NCI-H345 treated with DMSO at 0.1 percent for 48 hours (cell line): ENCODE measurements at regions not wholly inside any gene's neighbourhood (a gene's known extent, or its start where the extent isn't known, plus 50 kb on each side); places are given as distances from the start of the nearest gene placed in this dataset.

Source experiments
- DNase-seq: peaks from one replicate; lab custom pipeline; 2025; ENCODE audit not compliant: unreplicated experiment; lab: John Stamatoyannopoulos, UW

DNA sequence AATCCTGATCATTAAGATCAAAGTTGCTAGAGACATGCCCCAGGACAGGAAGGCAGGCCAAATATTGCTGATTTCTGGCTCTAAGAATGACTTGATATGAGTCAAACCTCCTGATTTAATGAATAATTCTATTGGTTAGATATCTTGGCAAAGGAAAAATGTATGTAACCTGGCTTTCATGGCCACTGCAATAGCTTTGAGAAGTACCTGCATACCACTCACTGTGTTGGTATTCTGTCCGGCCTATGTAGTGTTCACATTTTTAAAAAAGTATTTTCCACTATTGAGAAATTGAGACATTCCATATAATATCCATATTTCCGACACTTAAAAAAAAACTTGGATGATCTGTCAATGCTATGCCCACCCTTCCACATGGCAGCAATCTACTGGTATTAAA is 283.1 kb upstream of the SOX5 start:
- no peak for DNase-seq

DNA sequence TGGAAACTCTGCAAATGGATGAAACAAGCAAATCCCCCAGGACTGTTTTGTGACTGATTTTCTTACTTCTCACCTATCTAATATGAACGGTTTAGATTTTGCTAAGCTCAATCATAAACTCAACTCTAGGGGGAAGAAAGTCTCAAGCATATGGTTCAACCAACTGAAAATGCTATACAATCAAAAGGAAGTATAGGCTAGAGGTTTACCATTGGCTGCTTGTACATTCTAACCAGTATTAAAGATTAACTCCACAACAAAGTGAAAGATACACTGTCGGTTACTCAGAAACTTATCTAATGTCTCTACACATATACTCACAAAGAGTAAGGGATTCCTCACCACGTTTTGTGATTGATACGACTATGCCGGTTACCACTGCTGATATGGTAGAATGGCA is 281.8 kb upstream of the SOX5 start:
- no peak for DNase-seq

- DNase-seq, result no peak
Observed at GRCh38 chr12:24230061-24230701, 280.7 kb upstream of the SOX5 start.

- no peak for DNase-seq
Observed at GRCh38 chr12:24229031-24229700, 279.7 kb upstream of the SOX5 start.

GRCh38 chr12:24228371-24228770 is 278.9 kb upstream of the SOX5 start:
- no peak for DNase-seq

DNA sequence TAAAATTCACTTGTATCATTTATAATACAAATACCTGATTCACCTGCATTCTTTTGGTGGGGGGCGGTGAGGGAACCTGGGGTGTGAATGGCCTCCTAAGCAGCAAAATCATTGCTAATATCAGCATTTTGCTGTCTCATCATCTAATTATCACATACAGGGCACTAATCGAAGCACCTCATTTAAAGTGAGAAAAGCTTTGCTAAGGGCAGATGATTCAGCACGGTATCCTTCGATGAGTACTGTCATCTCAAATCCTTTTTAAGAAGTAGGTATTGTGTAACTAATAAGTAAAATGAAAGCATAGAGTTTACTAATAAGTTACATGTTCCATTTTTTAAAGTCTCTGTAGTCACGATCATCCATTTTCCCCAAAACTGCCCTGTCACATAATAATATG is 278.1 kb upstream of the SOX5 start:
- DNase-seq, result no peak

DNA sequence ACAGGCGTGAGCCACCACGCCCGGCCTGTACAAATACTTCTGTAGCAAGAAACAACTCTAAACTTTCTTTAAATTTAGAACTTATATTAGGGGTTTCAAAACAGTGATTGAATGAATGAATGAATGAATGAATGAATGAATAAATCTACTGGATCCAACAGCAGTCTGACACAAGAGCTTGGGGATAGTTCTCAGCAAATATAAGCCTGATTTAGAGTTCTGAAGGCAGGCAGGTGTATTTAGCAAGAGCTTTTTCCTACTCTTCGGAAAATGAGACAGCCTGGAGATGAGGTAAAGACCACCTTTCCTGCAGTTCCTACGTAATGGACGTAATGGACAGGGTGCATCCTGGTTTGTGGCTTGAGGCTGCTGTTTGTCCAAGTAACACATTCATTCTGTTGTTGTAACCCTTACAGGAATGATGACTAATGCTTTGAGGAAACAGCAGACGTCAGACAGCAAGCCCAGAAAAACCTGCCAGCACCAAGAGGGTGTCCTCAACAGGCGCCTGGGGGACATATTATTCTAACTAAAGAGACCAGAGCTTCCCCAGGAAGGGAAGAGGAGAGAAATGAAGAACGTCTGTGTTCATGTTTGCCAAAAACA is 277.4 kb upstream of the SOX5 start:
- no peak for DNase-seq

DNA sequence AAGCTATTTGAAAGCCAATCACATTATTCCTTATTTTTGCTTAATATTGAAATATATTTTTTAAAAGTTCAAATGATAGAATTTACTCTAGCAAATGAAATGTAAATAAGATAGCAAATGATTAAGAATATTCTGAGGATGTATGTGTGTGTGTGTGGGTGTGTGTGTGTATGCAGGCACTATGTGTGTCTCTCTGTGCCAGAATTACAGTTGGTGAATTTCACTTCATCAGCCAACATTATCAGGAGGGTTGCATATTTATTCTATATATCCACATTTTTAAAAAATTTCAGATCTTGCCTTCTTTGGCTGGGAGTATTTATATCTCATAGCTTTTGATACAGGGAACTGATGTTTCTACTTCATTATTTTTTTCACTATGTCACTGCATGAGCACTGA is 274.9 kb upstream of the SOX5 start:
- no peak for DNase-seq

DNA sequence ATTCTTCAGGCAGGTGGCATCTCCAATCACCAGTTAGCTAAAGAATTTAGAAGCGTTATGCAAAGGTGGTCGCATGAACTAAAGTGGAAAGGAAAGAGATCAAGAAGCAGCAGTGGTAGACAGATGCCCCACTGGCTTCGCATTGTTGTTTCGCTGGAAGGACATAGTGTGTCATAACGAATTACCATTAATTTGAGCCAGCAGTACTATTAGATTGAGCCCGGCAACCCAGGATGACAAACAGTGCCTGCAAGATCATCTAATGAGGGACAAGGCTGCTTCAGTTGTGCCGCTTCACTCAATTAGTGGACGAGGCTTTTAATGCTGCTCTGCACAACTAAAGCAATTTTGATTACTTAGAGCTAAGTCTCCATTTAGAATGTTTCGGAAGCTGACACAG is 274.5 kb upstream of the SOX5 start:
- no peak for DNase-seq

DNA sequence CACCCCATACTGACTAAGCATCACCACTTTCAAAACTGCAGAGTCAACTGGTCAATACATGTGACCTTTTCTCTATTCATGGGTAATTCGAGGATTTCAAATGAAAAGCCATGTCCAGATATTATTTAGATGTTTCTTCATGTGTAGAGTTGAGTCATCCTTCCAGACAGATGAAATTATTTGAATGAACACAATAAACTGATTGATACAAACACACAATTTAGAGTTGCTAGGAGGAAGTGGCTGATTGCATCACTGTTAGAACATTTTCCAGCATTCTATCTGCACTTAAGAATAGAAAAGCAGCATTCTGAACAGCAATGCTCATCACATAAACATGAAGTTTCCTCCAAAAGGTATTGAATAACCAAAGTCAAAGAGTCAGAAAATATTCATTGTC is 273.5 kb upstream of the SOX5 start:
- DNase-seq, result no peak

DNA sequence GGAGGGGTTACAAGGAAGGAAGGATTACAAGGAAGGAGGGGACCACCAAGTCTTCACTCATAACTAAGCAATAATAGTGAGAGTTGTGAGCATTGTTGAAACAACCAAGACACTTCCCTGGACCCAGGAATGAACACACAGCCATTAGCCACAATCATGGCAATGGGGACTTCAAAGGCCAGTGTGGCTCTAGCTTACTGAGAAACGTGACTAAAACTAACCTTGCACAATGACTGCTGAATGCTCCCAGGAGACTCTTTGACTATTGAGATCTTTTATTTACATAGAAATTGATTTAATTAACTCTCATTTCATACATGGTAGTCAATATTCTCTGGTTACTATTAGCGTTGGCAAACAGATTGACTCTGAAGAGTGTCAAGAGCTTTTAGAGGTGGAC is 263.0 kb upstream of the SOX5 start:
- no peak for DNase-seq

- DNase-seq, result no peak
Observed at GRCh38 chr12:24206621-24207020, 257.2 kb upstream of the SOX5 start.

DNA sequence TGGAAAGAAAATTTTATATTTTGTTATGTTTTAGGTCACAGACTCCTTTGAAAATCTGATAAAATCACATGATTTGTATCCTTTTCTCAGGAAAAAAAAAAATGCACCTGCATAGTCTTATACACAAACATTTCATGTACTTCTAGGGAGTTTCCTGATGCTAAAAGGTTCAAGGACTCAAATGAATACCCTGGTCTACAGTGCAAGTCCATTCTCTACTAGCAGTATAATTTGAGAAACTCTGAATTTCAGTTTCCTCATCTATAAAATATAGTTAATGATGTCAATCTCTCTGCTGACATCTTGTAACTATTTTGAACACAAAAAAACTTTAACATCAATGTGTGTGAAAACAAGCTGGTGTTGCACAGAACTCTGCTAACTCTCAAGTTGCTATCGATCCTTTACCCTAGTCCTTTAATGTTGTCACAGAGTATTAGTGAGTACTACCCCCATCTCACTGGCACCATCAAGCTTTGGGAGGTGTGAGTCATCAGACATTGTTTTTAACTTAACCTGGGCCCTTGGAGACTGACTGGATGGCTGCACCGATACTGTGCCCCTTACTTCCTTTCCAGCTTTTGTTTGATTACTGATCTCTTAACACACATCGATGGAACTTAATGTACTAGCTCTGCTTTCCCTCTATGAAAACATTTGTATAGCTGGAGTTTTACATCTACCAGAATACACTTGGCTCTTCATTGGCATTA is 251.9 kb upstream of the SOX5 start:
- DNase-seq, result no peak

DNA sequence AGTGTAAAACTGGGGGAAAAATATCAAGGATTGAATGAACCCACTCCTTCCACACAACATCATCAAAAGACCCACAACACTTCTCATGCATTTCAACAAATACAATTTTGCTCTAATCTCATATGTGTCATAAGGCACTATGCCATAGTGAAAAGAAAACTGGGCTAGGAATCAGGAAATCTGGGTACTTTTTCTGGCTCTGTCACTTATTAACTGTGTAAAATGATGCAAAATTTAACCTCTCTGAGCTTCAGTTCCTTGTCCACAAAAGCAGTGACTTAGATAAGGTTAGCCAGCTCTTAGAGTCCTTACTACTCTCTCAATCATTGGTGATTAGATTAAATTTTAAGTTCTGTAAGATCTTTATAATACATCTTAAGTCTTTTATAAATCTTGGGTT is 250.5 kb upstream of the SOX5 start:
- no peak for DNase-seq

DNA sequence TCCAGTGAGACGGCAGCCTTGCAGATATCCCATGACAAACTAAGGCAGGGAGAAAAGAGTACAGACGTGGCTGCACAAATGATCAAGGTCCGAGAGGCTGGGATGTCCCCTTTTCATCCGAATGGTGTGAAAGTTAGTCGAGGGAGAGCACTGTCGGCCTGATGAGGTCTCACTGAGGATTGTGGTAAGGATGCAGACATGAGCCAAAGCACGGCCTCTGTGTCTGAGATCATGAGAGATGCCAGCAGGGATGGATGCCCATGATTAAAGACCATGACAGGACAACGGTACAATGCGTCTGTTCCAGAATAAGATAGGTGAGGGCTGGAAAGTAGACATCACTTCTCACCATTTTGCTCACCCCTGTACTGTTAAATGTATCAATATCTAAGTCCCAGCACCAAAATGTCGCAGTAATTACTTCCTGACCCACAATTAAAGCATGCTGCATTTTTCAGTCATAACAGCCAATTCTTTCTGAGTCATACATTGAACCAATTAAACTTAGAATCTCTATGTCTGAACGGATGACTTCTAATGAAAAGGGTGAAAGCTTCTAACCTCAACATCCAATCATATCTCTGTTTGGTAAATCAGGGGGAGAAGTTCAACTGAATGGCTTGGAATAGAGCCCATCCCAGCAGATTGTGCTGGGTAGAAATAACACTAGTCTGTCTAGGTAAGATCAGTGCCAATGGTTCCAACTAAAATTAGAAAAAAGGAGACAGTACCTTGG is 249.6 kb upstream of the SOX5 start:
- no peak for DNase-seq

GRCh38 chr12:24198070-24198469 is 248.6 kb upstream of the SOX5 start:
- no peak for DNase-seq

DNA sequence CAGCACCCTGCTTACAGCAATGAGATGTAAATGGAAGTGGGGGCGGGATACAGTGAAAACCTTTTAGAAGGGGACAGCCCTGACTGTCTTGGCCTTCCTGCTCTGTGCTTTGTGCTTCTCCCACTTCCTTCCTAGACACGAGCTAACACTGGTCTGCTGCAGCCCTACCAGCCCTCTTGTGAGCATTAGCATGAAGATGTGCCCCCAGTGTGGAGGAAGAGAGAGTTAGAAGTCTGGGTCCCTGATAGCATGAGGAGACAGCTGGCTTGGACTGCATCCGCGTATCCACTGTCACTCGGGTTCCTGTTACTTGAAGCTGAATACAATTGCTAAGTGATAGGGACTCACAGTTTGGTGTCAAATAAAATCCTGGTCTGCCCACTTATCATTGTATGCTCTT is 248.1 kb upstream of the SOX5 start:
- no peak for DNase-seq

- no peak for DNase-seq
Observed at GRCh38 chr12:24195063-24195462, 245.6 kb upstream of the SOX5 start.

- no peak for DNase-seq
Observed at GRCh38 chr12:24191117-24191516, 241.6 kb upstream of the SOX5 start.

DNA sequence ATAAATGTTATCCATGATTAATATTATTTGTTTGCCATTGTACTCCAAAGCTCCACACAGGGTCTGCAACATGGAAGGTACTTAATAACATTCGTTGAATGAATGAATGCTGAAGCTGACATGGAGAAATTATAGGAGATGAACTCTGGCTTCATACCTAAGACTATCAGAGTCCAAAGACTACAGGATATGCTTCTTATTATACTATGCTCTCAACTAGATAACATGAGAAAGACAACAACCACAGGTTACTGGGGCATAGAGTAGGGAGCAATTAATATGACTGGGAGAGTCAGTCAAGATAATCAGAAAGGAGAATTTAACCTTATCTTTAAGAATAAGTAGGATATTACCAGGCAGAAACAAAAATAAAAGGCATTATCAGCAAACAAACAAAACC is 236.3 kb upstream of the SOX5 start:
- DNase-seq, result no peak

DNA sequence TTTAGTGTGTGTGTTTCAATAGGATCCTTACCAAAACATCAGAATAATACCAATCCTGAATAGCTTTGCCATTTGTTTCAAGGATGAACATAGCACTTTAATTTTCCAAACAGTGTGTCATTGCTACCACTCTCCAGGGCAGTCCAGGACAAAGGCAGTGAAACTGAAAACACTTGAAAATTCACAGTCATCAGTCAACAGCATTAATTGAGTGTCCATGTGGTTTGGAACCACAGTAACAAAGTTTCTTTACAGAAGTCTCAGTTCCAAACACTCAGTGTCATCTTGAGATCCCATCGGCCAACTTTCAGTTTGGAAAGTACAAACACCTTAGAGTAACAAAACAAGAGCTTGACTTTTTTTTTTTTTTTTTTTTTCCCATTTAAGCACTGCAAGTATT is 228.4 kb upstream of the SOX5 start:
- DNase-seq, result no peak
